Fibroblast of upper back skin (primary cell): ENCODE measurements at regions not wholly inside any gene's neighbourhood (a gene's known extent, or its start where the extent isn't known, plus 50 kb on each side); places are given as distances from the start of the nearest gene placed in this dataset.

Experiments
- DNase-seq: peaks from one replicate; pipeline ENCODE4 v3.0.0-alpha.2; 2013

DNA sequence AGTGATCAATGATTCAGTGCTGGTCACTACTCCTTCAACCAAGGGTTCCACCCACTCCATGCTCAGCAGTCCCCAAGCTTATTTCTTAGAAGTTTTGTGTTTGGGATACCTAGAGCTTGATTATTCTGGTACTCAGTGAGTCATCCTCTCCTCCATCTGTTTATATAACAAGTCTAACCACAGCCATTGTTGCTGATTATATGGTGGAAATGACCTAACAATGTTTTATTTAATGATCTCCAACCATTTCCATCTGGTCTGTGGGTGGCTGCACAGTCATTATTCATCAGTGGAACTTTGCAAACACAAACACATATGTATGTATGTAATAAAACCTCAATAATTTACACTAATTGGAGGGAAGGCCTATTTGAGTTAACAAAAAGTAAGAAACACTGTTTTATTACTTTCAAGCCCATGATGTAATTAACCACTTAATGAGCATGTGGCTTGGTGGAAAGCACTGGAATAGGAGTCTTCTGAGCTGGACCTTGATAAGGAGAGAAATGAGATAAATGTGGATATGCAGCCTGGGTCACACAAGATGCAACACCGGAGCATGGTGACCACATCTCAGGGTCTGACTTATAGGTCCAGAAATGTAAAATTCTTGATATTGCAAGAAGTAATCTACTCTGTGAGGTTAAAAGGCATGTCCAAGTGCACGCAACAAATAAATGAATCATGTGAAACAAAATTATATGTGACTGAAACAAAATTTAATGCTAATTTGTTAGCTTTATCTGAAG is 99.0 kb upstream of the WLS start:
- DNase-seq: peak; percentile 88

DNA sequence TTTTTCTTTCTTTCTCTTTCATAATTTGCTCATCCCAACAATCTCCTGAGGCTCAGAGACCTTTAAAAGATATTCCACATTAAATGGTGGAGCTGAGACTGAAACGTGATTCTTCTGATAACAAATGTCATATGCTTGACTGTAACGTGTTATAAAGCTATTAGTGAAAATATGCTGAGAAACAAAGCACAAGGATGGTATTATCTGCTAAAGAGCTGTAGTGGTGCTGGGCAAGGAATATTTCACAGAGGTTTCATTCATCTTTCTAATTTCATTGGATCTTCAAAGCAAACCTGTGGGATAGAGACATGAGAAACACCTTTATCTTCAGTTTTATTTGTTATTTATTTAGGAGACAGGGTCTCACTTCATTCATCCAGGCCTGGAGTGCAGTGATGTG is 98.1 kb upstream of the WLS start:
- DNase-seq: no peak

- no peak for DNase-seq
These were observed 96.9 kb upstream of the WLS start for GRCh38 chr1:68329096-68329835.

DNA sequence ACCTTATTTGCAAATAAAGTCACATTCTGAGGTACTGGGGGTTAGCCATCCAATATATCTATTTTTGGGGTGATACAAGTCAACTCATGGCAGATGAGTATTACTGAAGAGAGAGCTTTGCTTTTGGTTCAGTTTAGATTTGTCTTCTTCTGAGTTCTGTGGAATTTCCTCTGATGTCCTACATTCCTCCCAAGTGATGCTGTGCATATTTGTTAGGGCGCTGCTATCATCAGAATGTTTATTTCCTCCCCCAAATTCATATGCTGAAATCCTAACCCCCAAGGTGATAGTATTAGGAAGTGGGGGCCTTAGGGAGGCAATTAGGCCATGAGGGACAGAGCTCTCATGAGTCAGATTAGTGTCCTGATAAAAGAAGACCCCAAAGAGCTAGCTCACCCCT is 96.2 kb upstream of the WLS start:
- DNase-seq: peak; percentile 38

DNA sequence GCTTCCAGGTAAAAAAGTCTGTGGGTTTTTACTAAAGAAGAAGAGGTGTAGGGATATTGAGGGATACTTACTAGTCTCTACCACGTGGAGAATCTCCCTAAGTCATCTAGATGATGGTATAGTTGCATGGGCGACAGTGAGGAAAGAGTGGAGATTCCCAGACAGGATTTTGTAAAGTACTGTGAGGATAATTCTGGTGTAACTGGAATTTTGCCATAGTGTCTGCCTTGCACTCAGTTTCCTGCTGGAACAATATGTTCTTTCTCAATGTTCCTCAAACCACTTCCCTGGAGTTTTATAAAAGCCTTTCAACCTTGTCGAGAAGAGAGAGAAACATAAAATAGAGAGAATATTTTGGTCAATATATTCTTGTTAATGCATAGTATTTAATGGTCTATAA is 95.1 kb upstream of the WLS start:
- no peak for DNase-seq

- no peak for DNase-seq
These were observed 94.2 kb upstream of the WLS start for GRCh38 chr1:68326481-68326880.

DNA sequence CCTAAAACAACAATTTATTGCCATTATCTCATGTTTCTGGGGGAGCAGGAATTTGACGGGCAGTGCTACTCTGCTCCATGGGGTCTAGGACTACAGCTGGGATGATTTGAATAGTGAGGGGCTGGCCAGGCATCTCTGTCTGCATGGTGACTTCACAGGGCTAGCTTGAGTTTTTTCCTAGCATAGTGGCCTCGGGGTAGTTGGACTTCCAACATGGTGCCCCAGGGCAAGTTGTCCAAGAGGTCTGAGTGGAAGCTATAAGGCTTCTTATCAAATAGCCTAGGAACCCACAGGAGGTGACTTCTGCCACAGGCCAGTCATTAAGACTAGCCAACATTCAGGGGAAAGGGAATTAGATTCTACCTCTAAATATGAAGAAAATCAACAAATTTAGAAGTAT is 92.0 kb upstream of the WLS start:
- no peak for DNase-seq

DNA sequence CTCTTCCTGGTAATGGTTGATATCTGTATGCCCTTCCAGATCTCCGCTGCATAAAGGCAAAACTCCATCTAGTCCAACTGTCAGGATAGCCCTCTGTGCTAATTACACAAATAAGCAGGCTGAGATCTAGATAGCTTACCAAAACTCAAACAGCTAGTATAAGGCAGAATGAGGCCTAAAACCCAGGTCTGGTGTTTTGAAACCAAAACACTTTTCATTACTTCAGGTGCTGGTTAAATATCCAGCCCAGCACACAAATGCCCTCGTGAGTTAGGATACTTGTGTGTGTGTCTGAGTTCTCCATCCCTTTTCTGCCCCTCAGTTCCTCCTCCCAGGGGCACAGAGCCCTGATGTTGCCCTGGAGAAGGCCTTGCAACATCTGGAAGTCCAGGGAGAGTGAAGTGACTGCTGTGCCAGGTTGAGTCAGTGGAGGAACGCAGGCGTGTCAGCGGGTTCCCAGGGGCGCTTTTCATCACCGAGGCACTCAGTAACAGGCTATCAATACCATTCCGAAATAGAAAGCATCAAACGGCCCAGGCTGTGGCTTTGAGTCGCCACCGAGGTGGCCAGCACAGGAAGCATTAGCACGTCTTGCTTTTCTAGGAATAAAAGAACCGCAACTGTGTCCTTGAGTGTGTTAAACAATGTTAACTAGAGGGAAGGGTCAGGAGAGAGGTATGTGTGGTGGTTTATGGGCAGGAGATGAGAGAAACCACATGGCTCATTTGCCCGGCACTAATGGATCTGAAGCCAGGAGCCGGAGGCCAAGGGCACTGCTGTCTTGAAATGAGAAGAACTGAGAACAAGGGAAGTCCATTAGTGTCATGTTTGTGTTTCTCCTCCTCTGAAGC is 90.7 kb upstream of the WLS start:
- peak; percentile 59 for DNase-seq

- DNase-seq: no peak
These were observed 89.8 kb upstream of the WLS start for GRCh38 chr1:68322096-68322495.

DNA sequence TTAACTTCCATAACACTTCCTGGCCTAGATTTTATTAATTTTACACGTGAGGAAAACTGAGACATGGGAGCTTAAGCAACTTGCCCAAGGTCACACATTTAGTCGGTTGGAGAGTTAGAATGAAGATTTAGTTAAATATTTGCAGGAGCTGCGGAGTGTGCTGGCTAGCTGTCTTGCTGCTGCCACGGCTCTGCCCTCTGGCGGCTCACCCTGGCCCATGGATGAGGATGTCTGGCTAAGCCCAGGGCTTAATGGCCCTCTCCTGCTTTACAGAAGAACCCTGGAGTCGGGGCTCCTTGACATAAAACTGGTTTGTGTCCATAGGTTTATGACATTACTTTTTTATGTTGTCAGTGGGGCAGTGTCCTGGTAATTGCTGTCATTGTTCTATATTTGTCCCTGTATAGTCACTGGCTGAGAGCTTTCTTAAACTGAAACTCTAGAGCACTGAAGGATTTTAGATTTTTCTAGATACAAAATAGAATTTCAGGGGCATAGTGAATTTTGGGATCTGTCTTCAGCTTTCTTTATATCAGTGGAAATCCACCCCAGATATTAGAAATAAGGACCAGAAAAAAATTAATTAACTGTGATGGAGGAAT is 88.9 kb upstream of the WLS start:
- DNase-seq: peak; percentile 38

DNA sequence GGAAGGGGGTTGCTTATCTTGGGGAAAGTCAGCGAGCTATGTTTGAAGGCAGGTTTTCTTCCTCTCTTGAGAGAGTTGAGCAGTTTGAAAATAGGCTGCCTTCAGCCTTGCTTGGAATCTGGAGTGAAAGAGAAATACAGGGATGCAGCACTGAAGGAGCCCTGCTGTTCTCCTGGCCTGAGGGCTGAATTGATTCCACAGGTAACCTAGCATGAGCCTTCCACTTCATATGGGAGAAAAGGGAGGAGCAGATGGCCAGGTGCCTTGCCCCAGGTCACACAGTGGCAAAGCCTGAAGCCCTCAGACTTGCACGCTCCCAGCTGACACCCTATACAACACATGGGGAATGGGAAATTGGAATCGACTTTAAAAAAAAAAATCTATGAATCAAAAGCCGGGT is 88.0 kb upstream of the WLS start:
- no peak for DNase-seq

- no peak for DNase-seq
These were observed 87.6 kb upstream of the WLS start for GRCh38 chr1:68319907-68320306.

DNA sequence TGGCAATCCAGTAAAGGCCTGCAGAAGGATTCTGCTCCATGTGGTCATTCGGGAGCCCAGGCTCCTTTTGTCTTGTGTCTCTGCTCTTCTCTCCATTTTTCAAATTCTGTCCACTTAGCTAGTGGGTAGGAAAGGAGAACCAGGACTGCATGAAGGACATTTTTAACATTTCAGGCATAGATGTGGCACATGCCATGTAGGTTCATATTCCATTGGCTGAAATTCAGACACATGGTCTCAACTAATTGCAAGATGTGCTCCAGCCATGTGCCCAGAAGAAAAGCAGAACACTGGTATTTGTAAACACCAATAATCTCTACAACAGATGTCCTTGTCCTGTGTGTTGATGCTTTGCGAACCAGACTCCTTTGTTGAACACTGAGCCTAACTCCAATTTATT is 85.2 kb upstream of the WLS start:
- DNase-seq: no peak

GRCh38 chr1:68314151-68314780 is 81.9 kb upstream of the WLS start:
- no peak for DNase-seq

DNA sequence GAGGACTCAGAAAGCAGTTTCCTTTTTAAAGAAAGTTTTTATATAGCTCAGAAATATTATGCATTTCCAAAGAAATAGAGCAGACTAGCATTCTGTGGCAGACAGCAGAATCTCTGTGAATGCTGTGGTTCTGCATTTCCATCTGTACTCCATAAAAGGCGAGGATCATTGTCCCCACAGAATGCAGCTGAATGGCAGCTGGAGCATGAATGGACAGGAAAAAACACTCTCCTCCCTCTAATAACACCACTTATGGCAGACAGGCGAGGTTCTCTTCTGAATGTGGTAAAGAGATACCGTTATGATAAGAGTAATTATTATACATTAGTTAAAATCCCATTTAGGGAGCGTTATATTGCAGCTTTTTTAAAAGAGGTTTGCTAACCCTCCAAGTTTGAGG is 81.4 kb upstream of the WLS start:
- no peak for DNase-seq

DNA sequence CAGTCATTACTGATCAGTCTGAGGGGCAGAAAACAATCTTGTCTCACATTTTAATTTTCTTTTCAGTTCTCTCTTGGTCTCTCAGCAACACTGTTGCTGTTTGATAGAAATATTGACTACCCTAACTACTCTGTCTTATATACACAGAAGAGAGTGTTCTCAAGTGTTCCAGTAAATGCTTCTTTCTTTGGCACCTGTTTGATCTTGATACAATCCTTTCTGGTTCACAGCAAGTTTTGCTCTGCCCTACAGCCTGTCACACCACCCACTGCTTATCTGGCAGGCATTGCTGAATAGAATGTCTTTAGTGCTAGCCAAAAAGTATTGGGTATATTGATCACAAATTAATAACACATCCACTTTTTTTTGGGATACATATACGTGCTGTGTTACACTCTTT is 75.7 kb upstream of the WLS start:
- no peak for DNase-seq

DNA sequence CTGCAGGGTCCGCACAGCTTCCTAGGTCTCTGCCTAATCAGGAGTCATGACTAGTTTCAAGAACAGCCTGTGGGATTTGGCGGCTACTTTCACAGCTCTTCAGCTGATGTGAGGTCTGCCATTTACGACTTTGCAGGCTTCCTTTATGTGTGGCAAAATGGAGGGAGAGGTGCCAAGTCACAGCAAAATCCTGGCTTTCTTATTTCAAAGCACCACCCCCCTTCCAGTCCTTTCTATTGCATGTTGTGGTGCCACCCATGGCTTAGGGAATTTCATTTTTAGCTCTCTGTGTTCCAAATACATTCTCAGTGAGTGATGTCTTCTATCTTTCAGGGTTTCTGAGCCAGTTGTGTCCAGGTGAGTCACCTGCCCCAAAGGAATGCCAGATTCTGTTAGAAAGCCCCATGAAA is 75.1 kb upstream of the WLS start:
- DNase-seq: no peak

DNA sequence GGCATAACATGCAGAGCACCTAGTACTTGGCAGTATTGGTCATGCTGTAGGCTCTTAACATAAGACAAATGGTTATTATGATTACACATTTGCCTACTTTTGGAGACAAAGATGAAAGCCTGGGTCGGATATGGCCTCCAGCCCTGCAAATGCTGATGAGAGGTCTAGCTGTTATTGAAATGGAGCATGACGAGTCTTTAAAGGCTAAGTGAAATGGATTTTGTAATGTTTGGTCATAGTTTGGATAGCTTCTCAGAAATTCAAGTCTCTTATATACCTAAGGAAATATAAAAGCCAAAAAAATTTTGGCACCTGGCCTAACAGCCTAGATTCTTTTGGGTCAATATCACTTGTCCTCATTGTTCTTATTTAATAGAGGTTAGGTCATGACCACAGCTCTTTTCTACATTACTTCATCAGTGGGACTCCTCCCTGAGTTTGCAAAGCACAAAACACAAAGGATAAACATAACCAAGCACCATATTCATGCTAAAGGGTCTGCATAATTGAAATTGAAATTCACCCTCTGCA is 69.2 kb upstream of the WLS start:
- DNase-seq: peak; percentile 77

DNA sequence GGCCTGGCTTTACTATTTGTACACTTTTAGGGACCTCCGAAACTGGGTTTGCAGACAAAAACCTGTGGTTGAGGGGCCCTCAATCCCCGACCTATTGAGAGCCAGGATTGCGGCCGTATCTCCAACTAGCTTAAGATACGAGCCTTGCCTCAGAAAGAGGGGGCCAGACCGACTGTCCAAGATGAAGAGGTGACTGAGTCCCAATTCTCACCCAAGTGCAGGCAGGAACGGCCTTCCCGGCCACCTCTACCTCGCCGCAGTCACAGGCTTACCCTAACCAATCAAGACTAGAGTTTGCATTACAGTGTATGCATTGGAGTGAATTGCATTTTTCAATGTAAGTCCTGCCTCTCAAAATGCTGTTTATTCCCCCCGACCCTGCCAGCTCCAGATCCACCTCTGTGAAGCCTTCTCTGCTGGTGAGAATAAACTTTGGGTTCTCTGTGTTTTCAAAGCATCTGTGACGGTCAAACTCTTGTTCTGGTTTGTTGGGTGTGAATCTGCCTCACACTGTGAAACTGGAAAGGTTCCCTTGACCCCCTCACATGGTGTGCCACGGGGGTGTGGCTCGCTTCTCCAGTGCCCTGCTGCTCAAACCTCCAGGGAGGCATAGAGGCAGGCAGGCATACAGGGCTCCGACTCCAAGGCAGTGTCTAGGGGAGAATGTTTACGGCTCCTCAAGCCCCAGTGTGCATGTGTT is 62.2 kb upstream of the WLS start:
- no peak for DNase-seq

DNA sequence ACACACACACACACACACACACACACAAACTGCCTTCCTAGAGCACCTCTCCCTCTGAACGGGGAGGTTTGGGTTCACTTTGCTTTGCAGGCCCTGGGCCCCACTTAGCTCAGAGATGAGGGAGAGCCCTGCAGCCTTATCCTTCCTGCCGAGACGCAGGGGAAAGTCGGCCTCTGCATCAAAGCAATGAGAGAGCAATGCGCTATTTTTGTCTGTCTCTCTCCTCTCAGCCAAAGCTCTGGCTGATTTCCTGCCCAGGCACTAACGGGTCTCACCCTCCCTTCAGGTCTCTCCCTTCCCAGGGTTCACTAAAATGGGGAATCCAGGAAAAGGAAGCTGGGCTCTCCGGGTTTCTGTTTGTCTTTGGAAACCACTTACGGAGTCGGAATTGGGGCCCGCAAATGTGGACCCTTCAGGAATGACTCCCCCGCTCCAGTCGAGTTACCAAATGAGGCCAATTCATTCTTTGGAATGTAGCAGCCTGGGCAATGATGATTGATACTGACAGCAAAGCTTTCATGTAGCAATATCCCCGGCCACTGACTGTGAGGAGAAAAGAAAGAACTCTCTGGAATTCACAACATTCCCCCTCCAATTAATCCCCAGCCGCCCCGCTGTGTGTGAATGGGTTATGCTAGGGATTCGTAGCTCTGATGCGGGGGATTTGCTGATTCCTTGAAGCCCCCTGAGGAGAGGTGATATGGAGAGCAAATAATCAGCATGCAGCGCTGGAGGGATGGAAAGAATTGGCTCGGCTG is 61.5 kb upstream of the WLS start:
- peak; percentile 96 for DNase-seq

- peak; percentile 39 for DNase-seq
These were observed 60.8 kb upstream of the WLS start for GRCh38 chr1:68293122-68293521.
